SW 1271 (cell line): ENCODE measurements at regions not wholly inside any gene's neighbourhood (a gene's known extent, or its start where the extent isn't known, plus 50 kb on each side); places are given as distances from the start of the nearest gene placed in this dataset.
"Not testable (repeated sequence)": the region's sequence is repeated elsewhere in the genome, so short reads cannot be mapped to it uniquely, and the experiment has no call there.

Experiments
- DNase-seq, 2 experiments: peaks; one replicate each; lab custom pipeline; 2025; lab: John Stamatoyannopoulos, UW

- not testable (repeated sequence) for DNase-seq
These were observed 243.7 kb upstream of the KLF3 start for GRCh38 chr4:38420254-38420653.

GRCh38 chr4:38422850-38423249 is 241.1 kb upstream of the KLF3 start:
- DNase-seq = no peak

GRCh38 chr4:38424151-38424871 is 239.7 kb upstream of the KLF3 start:
- no peak for DNase-seq

GRCh38 chr4:38426532-38426931 is 237.5 kb upstream of the KLF3 start:
- no peak for DNase-seq

GRCh38 chr4:38430841-38431240 is 233.2 kb upstream of the KLF3 start:
- no peak for DNase-seq

GRCh38 chr4:38442073-38442788 is 221.8 kb upstream of the KLF3 start:
- DNase-seq = no peak

GRCh38 chr4:38449506-38450174 is 214.4 kb upstream of the KLF3 start:
- no peak for DNase-seq

GRCh38 chr4:38452009-38452408 is 212.0 kb upstream of the KLF3 start:
- no peak for DNase-seq

- no peak for DNase-seq
These were observed 211.5 kb upstream of the KLF3 start for GRCh38 chr4:38452542-38452941.

- no peak for DNase-seq
These were observed 210.6 kb upstream of the KLF3 start for GRCh38 chr4:38453253-38453881.

GRCh38 chr4:38454284-38454683 is 209.7 kb upstream of the KLF3 start:
- DNase-seq = no peak

GRCh38 chr4:38455092-38455862 is 208.7 kb upstream of the KLF3 start:
- no peak for DNase-seq

- DNase-seq = no peak
These were observed 207.9 kb upstream of the KLF3 start for GRCh38 chr4:38456096-38456495.

GRCh38 chr4:38461342-38461741 is 202.7 kb upstream of the KLF3 start:
- DNase-seq = no peak

- no peak for DNase-seq
These were observed 201.5 kb upstream of the KLF3 start for GRCh38 chr4:38462367-38463055.

GRCh38 chr4:38463268-38463958 is 200.6 kb upstream of the KLF3 start:
- no peak for DNase-seq

- DNase-seq = no peak
These were observed 199.7 kb upstream of the KLF3 start for GRCh38 chr4:38464328-38464727.

- DNase-seq = no peak
These were observed 197.6 kb upstream of the KLF3 start for GRCh38 chr4:38466401-38466800.

- no peak for DNase-seq
These were observed 196.7 kb upstream of the KLF3 start for GRCh38 chr4:38467296-38467695.

- no peak for DNase-seq
These were observed 195.6 kb upstream of the KLF3 start for GRCh38 chr4:38468339-38468866.
